T-helper 1 cell treated with Interleukin-12 subunit alpha and Interleukin-12 subunit beta and Interleukin-4 antibody, amounts not matched to agents 30 μg/mL and 1 μg/mL, for 36 hours (primary cell): ENCODE measurements at regions not wholly inside any gene's neighbourhood (a gene's known extent, or its start where the extent isn't known, plus 50 kb on each side); places are given as distances from the start of the nearest gene placed in this dataset.

ENCODE experiments used
- H3K27ac Mint-ChIP-seq: one replicate; pipeline ENCODE4 v1.8.0; 2021; ENCODE audit warnings: mild to moderate bottlenecking, mixed read lengths
- H3K27me3 Mint-ChIP-seq: one replicate; pipeline ENCODE4 v1.8.0; 2021; ENCODE audit warnings: low read depth, mixed read lengths
- H3K36me3 Mint-ChIP-seq: one replicate; pipeline ENCODE4 v1.8.0; 2021; ENCODE audit warnings: low read depth, mixed read lengths
- H3K4me1 Mint-ChIP-seq: one replicate; pipeline ENCODE4 v1.8.0; 2021; ENCODE audit warnings: low read depth, mixed read lengths
- H3K4me3 Mint-ChIP-seq: one replicate; pipeline ENCODE4 v1.8.0; 2021; ENCODE audit warnings: mild to moderate bottlenecking, moderate library complexity, mixed read lengths
- H3K9me3 Mint-ChIP-seq: one replicate; pipeline ENCODE4 v1.8.0; 2021; ENCODE audit warnings: mixed read lengths

- no peak overlapping the region for H3K4me3 Mint-ChIP-seq
- no peaks in the 10 kb centered on the region for H3K36me3 Mint-ChIP-seq
- H3K27me3 Mint-ChIP-seq = no peaks in the 10 kb centered on the region
- H3K27ac Mint-ChIP-seq = no peak overlapping the region
- no peaks in the 10 kb centered on the region for H3K9me3 Mint-ChIP-seq
- no peaks in the 10 kb centered on the region for H3K4me1 Mint-ChIP-seq
Observed at GRCh38 chr6:133740218-133740617, 148.7 kb upstream of the TCF21 start.

GRCh38 chr6:133740816-133741215 lies 148.1 kb upstream of the TCF21 start:
- Mint-ChIP-seq H3K4me1 (no peaks in the 10 kb centered on the region), H3K4me3 (no peak overlapping the region), H3K27ac (no peak overlapping the region), H3K36me3 (no peaks in the 10 kb centered on the region), H3K9me3 (no peaks in the 10 kb centered on the region), H3K27me3 (no peaks in the 10 kb centered on the region)

DNA sequence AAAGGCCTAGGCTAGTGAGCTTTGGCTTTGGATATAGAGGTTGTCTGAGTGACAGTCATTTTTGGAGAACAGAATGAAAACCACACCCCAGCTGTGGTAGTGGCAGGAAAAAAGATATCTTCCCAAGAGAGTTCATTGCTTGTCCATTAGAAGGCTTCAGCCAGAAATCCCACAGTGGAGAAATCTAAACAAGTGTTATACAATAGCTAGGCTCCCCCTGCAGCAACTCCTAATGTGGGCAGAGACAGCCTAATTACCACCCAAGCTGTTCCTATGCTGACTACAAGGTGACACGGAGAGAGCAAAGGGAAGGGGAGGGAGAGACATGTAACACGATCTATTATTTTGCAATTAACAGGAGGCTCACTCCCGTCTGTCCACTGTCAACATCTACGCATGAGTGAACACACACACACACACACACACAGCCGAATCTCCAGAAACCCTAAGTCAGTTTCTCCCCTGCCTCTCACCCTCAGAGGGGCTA lies 147.5 kb upstream of the TCF21 start:
- H3K4me1 Mint-ChIP-seq = no peaks in the 10 kb centered on the region

GRCh38 chr6:133743621-133744020 lies 145.3 kb upstream of the TCF21 start:
- no peaks in the 10 kb centered on the region for H3K27me3 Mint-ChIP-seq
- H3K36me3 Mint-ChIP-seq = no peaks in the 10 kb centered on the region

More for the DNA sequence above, 147.5 kb upstream of the TCF21 start:
- Mint-ChIP-seq H3K27me3 (no peaks in the 10 kb centered on the region), H3K4me3 (no peak overlapping the region), H3K27ac (no peak overlapping the region), H3K9me3 (no peaks in the 10 kb centered on the region), H3K36me3 (no peaks in the 10 kb centered on the region)

DNA sequence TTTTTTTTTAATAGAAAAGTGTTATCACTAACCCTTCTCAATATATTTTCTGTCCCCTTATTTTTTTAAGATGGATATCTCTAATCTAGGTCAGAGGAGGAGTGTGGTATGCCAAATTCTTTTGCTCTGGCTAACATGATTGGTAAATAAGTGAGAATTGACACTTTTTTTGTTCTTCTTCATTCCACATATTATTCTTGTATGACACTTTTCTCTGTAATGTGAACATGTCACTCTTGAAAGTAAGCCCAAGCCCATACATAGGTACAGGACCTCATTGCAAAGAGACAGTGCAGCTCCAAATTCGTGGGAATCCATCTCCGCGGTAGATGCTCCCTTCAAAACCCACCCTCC lies 142.5 kb upstream of the TCF21 start:
- Mint-ChIP-seq H3K4me3 (no peak overlapping the region), H3K4me1 (no peaks in the 10 kb centered on the region), H3K9me3 (no peaks in the 10 kb centered on the region), H3K27me3 (no peaks in the 10 kb centered on the region), H3K36me3 (no peaks in the 10 kb centered on the region), H3K27ac (no peak overlapping the region)

More at GRCh38 chr6:133743621-133744020, 145.3 kb upstream of the TCF21 start:
- Mint-ChIP-seq H3K9me3 (no peaks in the 10 kb centered on the region), H3K27ac (no peak overlapping the region), H3K4me1 (no peaks in the 10 kb centered on the region), H3K4me3 (no peak overlapping the region)

- H3K36me3 Mint-ChIP-seq = no peaks in the 10 kb centered on the region
- no peaks in the 10 kb centered on the region for H3K27me3 Mint-ChIP-seq
Observed at GRCh38 chr6:133748628-133749027, 140.3 kb upstream of the TCF21 start.

GRCh38 chr6:133749427-133749826 lies 139.5 kb upstream of the TCF21 start:
- Mint-ChIP-seq H3K27ac (no peak overlapping the region), H3K4me3 (no peak overlapping the region), H3K9me3 (no peaks in the 10 kb centered on the region), H3K4me1 (no peaks in the 10 kb centered on the region), H3K36me3 (no peaks in the 10 kb centered on the region), H3K27me3 (no peaks in the 10 kb centered on the region)

More at GRCh38 chr6:133748628-133749027, 140.3 kb upstream of the TCF21 start:
- H3K4me1 Mint-ChIP-seq = no peaks in the 10 kb centered on the region
- no peak overlapping the region for H3K27ac Mint-ChIP-seq
- no peaks in the 10 kb centered on the region for H3K9me3 Mint-ChIP-seq
- no peak overlapping the region for H3K4me3 Mint-ChIP-seq

DNA sequence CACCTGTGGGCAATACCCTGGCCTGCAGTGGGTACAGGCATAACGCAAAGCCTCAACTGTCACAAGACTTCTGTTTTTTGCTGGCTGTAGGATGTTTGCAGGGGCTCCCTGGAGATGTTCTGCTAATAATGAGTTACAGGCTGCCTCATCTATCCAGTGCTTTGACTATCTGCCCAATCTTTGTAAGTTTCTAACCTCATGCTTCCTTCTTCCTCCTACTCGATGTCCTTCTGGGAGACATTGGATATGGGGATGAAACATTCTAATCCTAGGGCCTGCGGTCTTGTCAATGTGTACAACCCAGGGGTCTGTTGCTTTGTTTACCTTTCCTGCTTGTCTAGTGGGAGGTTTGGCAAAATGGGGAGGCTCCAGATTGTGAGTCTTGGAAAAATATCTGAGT lies 136.8 kb upstream of the TCF21 start:
- no peak overlapping the region for H3K4me3 Mint-ChIP-seq

GRCh38 chr6:133753756-133754155 lies 135.2 kb upstream of the TCF21 start:
- Mint-ChIP-seq H3K4me3 (no peak overlapping the region), H3K27me3 (no peaks in the 10 kb centered on the region), H3K36me3 (no peaks in the 10 kb centered on the region), H3K4me1 (no peaks in the 10 kb centered on the region), H3K9me3 (no peaks in the 10 kb centered on the region), H3K27ac (no peak overlapping the region)

More for the DNA sequence above, 136.8 kb upstream of the TCF21 start:
- Mint-ChIP-seq H3K9me3 (no peaks in the 10 kb centered on the region), H3K36me3 (no peaks in the 10 kb centered on the region), H3K4me1 (no peaks in the 10 kb centered on the region), H3K27me3 (no peaks in the 10 kb centered on the region), H3K27ac (no peak overlapping the region)

DNA sequence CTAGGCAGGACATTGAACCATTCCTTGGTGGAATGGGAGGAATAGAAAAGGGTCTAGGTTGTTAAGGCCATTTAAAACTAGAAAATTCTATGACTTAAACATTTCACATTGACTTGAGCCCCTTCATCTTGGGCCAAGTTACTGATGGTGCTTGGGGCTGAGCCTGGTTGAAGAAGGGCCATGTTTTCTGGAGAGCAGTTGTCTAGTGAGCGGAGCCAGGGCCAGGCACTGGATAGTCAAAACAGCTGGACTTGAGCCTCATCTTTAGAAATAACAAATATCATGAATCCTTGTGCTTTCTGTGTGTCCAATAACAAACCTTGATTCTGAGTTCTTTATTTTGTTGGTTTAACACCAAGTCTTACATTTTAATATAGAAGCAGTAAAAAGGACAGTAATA lies 134.6 kb upstream of the TCF21 start:
- no peaks in the 10 kb centered on the region for H3K36me3 Mint-ChIP-seq
- H3K27me3 Mint-ChIP-seq = no peaks in the 10 kb centered on the region
- no peaks in the 10 kb centered on the region for H3K9me3 Mint-ChIP-seq
- no peak overlapping the region for H3K4me3 Mint-ChIP-seq
- no peaks in the 10 kb centered on the region for H3K4me1 Mint-ChIP-seq
- no peak overlapping the region for H3K27ac Mint-ChIP-seq

DNA sequence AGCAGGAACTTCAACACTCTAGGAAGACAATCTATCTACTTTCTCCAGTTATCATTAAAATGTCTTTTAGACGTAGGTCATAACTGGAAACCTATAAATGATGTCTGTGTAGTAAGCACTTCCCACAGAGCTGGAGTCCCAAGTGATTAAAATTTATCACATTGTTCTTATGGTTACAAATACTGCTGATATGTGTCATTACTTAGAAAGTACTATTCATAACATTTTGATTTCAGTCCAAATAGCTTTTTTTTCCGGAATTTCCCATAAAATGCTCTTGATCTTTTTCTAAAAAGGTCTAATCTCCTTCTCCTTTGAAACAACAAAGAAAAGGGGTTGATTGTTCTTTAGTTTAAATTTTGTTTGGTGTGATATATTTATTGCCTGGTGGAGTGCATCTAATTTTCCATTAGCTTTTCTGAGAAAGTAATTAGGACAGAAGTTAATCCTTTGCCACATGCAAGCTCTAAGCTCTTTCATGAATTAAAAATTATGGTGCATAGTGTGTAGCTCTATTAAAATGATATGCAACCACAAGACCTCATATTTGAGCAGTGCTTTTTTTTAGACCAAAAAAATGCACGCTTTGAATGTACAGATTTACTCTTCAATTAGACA lies 132.7 kb upstream of the TCF21 start:
- H3K4me3 Mint-ChIP-seq = no peak overlapping the region
- no peaks in the 10 kb centered on the region for H3K9me3 Mint-ChIP-seq
- no peaks in the 10 kb centered on the region for H3K27me3 Mint-ChIP-seq
- H3K36me3 Mint-ChIP-seq = no peaks in the 10 kb centered on the region
- no peak overlapping the region for H3K27ac Mint-ChIP-seq
- no peaks in the 10 kb centered on the region for H3K4me1 Mint-ChIP-seq

DNA sequence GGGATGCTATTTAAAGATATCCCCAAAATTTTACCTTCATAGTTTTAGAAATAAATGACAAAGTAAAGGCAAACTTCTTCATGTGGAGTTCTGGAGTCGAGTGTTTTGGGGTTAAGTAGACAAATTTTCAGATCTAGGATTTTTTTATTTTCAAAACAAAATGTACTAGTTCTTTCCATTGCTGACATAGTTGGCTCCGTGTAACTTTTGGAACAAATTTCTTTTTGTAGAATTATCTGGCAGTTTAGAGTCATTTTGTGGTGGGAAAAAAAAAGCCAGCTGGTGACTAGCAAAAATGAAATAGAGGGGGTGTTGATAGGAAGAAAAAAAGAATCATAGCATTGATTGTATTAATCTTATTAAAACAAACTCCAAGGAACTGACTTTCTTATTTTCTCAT lies 131.6 kb upstream of the TCF21 start:
- H3K4me3 Mint-ChIP-seq = no peak overlapping the region
- no peaks in the 10 kb centered on the region for H3K4me1 Mint-ChIP-seq
- H3K27ac Mint-ChIP-seq = no peak overlapping the region
- H3K36me3 Mint-ChIP-seq = no peaks in the 10 kb centered on the region
- H3K9me3 Mint-ChIP-seq = no peaks in the 10 kb centered on the region
- H3K27me3 Mint-ChIP-seq = no peaks in the 10 kb centered on the region

DNA sequence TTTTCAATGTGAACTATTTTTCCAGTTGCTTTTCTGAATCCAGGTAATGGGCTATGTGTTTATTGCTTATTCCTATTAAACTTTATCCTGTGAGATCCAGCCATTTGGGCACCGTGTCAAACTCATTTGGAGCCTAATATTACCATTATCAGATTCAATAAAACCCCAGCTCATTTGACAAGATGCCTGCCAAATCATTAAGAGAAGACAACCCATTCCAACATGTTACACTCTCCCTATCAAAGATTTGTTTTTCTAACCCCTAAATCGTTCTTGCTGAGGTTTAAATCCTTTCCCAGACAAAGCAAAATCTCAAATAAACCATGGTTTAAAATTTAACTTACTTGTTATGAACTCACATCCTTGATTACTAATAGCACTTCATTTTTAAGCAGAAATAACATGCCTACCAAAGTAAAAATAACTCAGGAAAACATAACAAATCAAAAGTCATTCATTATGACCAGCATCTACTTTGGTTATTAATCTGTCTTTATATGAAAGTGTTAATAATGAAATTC lies 130.0 kb upstream of the TCF21 start:
- Mint-ChIP-seq H3K36me3 (no peaks in the 10 kb centered on the region), H3K27ac (no peak overlapping the region), H3K27me3 (peaks cover 3% of the 10 kb centered on the region), H3K4me3 (no peak overlapping the region), H3K9me3 (no peaks in the 10 kb centered on the region), H3K4me1 (no peaks in the 10 kb centered on the region)

DNA sequence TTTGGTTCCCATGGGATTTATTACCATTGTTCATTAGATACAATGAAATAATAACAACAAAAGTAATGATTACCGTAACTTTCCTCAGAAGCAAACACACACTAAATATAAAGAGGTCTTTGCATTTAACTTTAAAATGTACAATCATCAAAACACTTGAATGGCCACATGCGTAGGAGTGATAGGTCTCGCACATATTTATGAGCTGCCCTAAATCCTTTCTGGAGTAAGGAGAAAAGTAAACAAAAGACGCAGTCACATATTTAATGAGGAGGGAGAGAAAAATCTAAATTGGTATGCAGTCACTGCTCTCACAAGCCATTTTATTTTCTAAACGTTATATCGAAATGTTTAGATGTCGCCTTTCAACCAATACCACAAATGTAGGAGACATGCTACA lies 129.4 kb upstream of the TCF21 start:
- H3K27ac Mint-ChIP-seq = no peak overlapping the region
- H3K4me3 Mint-ChIP-seq = no peak overlapping the region
- H3K27me3 Mint-ChIP-seq = peaks cover 7% of the 10 kb centered on the region
- H3K36me3 Mint-ChIP-seq = no peaks in the 10 kb centered on the region
- H3K9me3 Mint-ChIP-seq = no peaks in the 10 kb centered on the region
- no peaks in the 10 kb centered on the region for H3K4me1 Mint-ChIP-seq

GRCh38 chr6:133761706-133762105 lies 127.2 kb upstream of the TCF21 start:
- H3K9me3 Mint-ChIP-seq = no peaks in the 10 kb centered on the region
- H3K4me3 Mint-ChIP-seq = no peak overlapping the region
- no peaks in the 10 kb centered on the region for H3K36me3 Mint-ChIP-seq
- H3K27ac Mint-ChIP-seq = no peak overlapping the region
- peaks cover 7% of the 10 kb centered on the region for H3K27me3 Mint-ChIP-seq
- H3K4me1 Mint-ChIP-seq = no peaks in the 10 kb centered on the region
